Activated CD8-positive, alpha-beta memory T cell treated with anti-CD3 and anti-CD28 coated beads for 4 hours (primary cell): ENCODE measurements at regions not wholly inside any gene's neighbourhood (a gene's known extent, or its start where the extent isn't known, plus 50 kb on each side); places are given as distances from the start of the nearest gene placed in this dataset.
"Not testable (repeated sequence)": the region's sequence is repeated elsewhere in the genome, so short reads cannot be mapped to it uniquely, and the experiment has no call there.

Experiments
- DNase-seq, 2 donors: peaks; one replicate each; pipeline ENCODE4 v3.0.0-alpha.2; 2020; ENCODE audit warnings: low read depth in 2 of 2

DNA sequence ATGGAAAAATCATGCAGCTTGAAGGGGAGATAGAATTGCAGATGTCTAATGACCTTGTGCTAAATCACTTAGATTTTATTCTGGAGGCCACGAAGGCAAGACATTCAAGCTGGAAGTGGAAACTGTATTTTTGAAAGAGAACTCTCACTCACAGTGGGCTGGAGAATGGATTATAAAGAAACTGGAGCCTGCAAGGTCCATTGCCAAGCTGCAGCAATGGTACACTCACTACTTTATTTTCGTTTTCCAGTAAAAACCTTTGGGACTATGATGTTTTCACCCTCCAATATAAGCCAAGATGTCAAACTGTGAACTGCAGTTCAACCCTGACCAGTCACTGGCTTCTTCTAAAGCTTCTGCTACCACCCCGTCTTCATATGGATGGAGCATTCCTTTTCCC lies 62.0 kb downstream of the SKIDA1 start:
- DNase-seq = no peak

- DNase-seq = no peak
These were observed 67.2 kb downstream of the SKIDA1 start for GRCh38 chr10:21458126-21458871.

GRCh38 chr10:21456160-21456559 lies 69.3 kb downstream of the SKIDA1 start:
- DNase-seq = no peak

DNA sequence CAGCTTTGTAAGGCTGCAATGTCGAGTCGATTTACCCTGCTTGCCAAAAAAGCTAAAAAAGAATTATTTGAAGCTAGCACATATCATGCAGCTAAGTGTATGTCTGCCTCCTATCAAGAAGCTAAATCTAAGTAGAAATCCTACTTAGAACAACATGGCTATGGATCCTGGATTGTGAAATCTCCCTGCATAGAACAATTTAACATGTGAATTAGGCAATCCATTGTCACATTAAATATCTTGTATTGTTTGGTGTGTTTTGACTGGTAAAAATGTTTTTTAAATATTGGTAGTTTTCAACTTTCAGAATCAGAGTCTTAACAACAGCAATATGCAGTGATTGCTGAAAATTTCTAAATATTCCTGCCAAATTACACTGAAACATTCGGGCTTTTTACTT lies 73.3 kb downstream of the SKIDA1 start:
- DNase-seq = no peak

GRCh38 chr10:21449288-21449966 lies 76.1 kb downstream of the SKIDA1 start:
- no peak for DNase-seq

DNA sequence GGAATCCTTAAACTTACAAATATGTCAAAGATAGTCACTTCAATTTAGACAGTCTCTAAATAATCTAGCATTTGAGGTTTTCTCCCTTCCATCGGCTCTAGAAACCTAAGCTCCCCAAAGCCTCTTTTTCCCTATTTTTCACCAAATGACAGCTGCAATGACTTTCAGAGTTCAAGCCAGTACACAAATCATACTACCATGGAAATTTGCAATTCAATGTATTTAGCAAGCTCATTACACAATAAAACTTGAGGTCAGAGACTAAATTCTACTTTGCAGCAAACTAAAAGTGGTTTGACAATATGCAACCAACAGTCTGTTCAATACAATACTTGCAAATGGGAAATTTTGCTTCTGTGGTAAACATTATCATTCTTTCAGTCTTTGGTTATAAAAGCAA lies 80.3 kb downstream of the SKIDA1 start:
- DNase-seq = no peak

DNA sequence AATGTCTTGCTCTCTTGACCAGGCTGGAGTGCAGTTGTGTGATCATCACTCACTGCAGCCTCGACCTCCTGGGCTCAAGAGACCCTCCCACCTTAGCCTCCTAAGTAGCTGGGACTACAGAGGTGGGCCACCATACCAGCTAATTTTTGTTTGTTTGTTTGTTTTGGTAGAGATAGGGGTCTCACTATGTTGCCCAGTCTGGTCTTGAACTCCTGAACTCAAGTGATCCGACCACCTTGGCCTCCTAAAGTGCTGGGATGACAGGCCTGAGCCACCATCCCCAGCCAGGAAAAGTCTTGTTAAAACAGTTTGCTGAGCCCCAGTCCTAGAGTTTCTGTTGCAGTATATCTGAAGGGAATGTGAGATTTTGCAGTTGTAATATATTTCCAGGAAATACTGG lies 83.9 kb downstream of the SKIDA1 start:
- DNase-seq = no peak

DNA sequence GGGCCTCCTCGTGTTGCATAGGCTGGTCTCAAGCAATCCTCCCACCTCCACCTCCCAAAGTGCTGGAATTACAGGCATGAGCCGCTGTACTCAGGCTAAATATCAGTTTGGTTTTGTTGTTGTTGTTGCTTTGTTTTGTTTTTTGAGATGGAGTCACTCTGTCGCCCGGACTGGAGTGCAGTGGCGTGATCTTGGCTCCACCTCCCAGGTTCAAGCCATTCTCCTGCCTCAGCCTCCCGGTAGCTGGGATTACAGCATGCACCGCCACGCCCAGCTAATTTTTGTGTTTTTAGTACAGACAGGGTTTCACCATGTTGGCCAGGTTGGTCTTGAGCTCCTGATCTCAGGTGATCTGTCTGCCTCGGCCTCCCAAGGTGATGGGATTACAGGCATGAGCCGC lies 86.6 kb downstream of the SKIDA1 start:
- DNase-seq = not testable (repeated sequence)

- DNase-seq = no peak
These were observed 87.6 kb downstream of the SKIDA1 start for GRCh38 chr10:21437770-21438382.

GRCh38 chr10:21432266-21432665 lies 93.2 kb downstream of the SKIDA1 start:
- no peak for DNase-seq

DNA sequence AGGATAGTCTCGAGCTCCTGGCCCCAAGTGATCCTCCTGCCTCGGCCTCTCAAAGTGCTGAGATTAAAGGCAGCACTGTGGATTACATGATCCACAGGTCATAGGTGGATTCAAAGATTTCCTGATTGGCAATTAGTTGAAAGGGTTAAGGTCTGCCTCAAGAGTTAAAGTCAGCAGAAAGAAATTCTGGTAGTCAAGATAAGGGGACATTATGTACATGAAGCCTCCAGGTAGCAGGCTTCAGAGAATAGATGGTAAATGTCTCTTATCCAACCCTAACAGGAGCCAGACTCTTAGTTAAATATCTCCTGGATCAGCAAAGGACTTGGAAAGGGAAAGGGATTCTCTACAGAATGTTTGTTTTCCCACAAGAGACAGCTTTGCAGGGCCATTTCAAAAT lies 93.7 kb downstream of the SKIDA1 start:
- no peak for DNase-seq

- no peak for DNase-seq
These were observed 97.5 kb downstream of the SKIDA1 start for GRCh38 chr10:21427804-21428481.

DNA sequence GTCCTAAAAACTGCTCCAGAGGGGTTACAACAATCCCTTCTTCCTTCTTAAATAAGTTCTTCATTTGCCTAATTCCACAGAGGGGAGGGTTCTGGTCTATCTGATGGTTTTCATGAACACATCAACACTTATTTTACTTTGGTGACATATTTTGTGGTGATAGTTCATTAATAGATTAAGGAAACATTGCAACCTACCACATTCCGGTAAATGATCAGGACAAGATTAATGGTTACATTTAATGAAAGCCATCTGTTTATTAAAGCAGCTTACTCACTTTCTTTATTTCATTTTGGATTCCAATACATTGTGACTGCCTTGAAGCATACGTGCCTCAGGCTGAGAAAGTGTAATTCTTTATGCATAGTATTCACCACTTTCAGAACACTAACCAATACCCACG lies 101.0 kb downstream of the SKIDA1 start:
- DNase-seq = no peak

DNA sequence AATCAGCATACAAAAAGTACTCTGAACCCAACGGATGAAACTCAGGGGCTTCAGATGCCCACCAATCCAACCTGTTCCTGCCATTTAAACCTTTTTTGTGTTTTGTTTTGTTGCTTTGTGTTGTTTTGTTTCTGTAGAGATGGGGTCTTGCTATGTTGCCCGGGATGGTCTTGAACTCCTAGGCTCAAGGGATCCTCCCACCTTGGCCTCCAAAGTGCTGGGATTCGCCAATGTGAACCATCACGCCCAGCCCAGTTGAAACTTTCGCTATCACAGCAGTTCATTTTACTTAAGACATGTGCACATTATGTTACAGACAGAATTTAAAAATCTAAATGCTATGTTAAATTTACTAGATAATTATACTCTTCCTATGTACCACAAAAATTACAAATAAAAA lies 101.6 kb downstream of the SKIDA1 start:
- no peak for DNase-seq

DNA sequence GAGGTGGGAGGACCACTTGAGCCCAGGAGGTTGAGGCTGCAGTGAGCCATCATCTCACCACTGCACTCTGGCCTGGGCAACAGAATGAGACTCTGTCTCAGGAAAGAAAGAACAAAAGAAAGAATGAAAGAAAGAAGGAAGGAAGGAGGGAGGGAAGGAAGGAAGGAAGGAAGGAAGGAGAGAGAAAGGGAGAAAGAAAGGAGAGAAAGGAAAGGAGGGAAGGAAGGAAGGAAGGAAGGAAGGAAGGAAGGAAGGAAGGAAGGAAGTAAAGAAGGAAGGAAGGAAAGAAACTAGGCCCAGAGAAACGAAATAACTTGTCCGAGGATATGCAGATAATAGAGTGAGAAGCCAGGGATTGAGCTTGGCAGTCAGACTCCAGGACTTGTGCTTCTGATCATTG lies 102.1 kb downstream of the SKIDA1 start:
- DNase-seq = no peak

GRCh38 chr10:21421794-21422193 lies 103.7 kb downstream of the SKIDA1 start:
- DNase-seq = no peak

DNA sequence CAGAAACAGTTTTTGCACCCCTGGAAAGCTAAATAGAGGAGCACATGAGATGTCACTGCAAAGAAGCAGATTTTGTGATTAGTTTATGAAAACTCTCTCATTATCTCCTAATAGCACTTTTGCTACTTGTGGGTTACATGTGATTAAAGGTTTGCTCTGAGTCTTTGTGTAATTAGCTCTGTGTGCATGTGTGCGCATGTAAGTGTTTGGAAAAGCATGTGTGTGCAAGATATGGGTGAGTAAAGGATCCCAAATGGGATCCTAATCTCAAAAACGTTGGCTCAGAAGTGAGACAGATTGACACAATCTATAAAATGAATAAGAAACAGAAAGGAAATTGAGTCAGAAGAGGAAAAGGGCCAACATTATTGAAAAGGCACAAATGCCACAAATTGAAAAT lies 104.5 kb downstream of the SKIDA1 start:
- no peak for DNase-seq

GRCh38 chr10:21418981-21419576 lies 106.4 kb downstream of the SKIDA1 start:
- DNase-seq = not testable (repeated sequence)

- DNase-seq = no peak
These were observed 108.2 kb downstream of the SKIDA1 start for GRCh38 chr10:21417172-21417712.

DNA sequence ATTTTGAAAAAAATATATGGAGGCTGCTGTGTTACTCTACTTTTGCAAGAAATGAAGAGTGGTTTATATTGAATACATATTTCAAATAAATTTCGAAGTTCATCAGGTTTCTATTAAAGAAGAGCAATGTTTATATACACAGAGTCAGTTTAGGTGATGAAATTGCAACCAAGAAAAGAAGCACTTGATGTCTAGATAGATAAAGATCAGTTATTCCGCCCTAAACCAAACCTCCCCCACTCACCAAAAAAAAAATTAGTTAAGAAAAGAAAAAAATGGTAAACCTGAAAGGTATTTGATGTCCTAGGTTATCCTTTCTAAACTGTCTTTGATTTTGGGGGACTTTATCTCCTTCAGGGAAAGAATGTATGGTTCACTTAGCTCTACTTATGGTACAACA lies 111.8 kb downstream of the SKIDA1 start:
- DNase-seq = no peak

DNA sequence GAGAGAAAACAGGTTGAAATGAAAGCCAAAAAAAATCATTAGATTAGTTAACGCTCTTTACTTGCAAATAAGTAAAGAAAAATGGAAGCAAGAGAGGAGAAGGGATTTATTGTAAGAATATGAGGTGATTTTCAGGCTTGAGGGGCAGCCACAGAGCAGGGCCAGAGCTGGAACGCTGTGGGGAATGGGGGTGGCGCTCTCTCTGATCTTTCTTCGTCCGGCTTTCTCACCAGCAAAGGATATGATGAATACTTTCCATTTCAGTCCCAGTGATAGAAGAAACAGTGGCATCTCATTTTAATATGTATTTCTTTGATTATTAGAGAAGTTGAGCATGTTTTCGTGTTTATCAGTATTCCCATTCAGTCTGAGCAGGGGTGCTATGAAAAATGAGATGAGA lies 112.2 kb downstream of the SKIDA1 start:
- DNase-seq = no peak
